Uterus (tissue), 2 donors: ENCODE measurements at regions not wholly inside any gene's neighbourhood (a gene's known extent, or its start where the extent isn't known, plus 50 kb on each side); places are given as distances from the start of the nearest gene placed in this dataset.

Source experiments
- CTCF ChIP-seq, 4 experiments: fragments of 200-600 bp in 2 of 4; fragments of 450-650 bp in 2 of 4; sonication (generic) in 2 of 4; IDR thresholded peaks; one replicate each; pipeline ENCODE4 v1.5.1; 2016 to 2019; ENCODE audit warnings: antibody characterized with exemption in 4 of 4, mild to moderate bottlenecking in 2 of 4, moderate library complexity in 1 of 4
- POLR2A ChIP-seq, 2 donors: fragments of 450-650 bp; IDR thresholded peaks; one replicate each; pipeline ENCODE4 v1.6.1; 2016; ENCODE audit warnings: antibody characterized with exemption in 2 of 2, mild to moderate bottlenecking in 1 of 2, moderate library complexity in 1 of 2

- TF ChIP-seq CTCF (IDR thresholded peaks at IDR 0.05) (no peak), POLR2A (IDR thresholded peaks at IDR 0.05) (no peak)
Measured at GRCh38 chr3:115502128-115502527, 121.2 kb upstream of the GAP43 start.
